ENCODE measurements at regions not wholly inside any gene's neighbourhood (a gene's known extent, or its start where the extent isn't known, plus 50 kb on each side); places are given as distances from the start of the nearest gene placed in this dataset.

DNA sequence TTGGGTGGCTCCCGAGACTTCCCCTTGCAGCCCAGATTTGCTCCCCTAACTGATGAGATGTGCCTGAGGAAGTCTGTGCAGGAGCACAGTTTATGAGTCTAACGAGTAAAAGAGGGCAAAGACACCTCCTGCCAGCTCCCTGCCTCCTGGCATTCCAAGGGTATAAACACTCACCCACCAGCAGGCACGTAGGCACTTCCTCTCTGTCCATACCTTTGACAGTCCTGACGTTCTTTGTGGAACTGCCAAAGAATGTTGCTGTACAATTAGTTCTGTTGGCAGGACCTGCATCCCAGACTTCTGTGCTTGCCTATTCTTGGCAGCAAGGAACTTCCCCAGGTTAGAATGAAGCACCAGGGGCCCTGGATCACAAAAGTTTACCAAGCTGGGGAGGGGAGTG is 889.3 kb downstream of the BCL11B start:
- no peak for DNase-seq (ENCODE audit: low read depth)

DNA sequence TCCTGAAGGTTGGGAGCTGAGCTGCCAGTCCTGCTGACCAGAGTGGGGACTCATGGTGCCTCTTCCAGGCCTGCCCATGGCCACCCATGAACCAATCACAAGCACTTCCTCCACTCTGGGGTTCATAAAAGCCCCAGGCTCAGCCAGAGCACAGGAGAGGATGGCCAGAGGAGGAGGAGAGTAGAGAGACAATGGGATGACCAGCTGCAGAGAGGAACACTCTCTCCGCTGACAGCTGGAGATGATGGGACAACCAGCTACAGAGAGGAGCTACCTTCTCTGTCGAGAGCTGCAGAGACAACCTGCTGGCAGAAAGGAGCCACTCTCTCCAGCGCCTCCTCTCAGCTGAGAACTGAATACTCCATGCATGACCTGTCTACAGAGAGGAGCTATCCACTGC is 886.1 kb downstream of the BCL11B start:
- no peak for DNase-seq (ENCODE audit: low read depth)

DNA sequence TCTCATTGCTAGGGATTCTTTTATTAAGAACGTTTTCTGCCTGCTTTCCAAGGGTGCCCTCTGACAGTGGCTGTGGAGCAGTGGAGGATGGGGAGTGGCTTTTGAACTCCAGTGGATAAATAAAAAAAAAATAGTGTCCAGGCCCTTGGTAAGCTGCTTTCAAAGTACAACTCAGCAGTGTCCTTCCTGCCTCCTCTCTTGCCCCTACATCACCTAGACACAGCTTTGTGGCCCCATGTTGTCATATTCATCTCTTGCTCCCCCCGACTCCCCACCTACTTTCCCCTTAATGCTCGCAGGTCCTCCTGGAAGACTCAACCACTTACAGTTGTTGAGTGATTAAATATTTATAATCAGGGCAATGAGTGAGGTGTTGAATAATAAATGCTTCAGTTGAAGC is 880.9 kb downstream of the BCL11B start:
- DNase-seq (ENCODE audit: low read depth): no peak

- DNase-seq (ENCODE audit: low read depth): no peak
Observed at GRCh38 chr14:98393527-98393926, 878.5 kb downstream of the BCL11B start.

GRCh38 chr14:98404811-98405210 is 867.2 kb downstream of the BCL11B start:
- DNase-seq (ENCODE audit: low read depth): no peak

GRCh38 chr14:98408024-98408555 is 863.9 kb downstream of the BCL11B start:
- DNase-seq (ENCODE audit: low read depth): no peak

DNA sequence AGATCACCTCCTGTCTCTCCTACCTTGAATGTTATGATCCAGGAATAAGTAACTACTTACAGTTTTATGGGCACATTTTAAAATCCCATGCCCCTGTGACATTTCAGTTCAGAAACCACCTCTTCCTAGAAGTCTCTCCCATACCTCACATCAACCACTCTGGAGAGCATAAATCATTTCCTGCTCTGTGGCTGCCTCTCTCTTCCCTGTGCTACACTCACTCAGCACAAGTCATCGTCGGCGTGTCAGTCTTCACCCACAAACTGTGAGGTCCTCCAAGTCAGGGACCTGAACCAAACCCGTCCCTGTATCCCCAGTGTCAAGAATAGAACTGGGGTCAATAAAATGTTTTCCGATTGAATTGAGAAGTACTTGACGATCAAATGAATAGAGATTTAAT is 863.3 kb downstream of the BCL11B start:
- no peak for DNase-seq (ENCODE audit: low read depth)

DNA sequence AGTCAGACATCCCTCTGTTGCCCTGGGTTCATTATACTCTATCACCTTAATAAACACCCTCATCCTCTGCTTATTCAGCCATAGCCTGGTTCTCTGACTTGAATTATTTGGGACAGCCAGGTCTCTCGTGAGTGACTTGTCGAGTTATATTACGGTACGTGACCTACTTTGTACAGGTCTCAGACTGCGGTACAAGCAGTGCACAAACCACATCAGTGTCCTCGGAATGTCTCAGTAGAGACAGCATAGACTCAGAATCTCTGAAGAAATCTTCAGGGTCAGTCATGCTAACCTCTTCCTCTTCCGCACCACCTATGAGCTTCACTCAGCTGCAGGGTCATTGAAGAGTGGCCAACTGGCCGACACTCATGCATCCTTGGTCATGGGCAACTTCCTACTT is 860.8 kb downstream of the BCL11B start:
- DNase-seq (ENCODE audit: low read depth): no peak

DNA sequence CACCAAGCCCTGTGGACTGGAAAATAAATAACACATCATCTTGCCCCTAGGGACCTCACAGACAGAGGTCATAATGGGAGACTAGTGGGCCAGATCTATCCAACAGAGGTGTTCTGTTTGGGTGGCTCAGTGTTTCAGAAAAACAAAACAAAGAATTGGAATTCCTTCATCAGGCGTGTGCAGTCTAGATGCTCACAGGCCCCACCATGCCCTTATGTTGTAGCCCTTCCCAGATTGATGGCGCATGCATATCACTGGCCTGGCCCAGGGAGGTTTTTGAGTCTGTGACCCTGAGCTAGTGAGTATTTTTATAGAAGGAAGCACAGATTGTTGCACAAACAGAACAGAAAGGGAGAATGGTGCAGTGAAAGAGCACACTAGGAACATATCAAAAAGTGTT is 859.6 kb downstream of the BCL11B start:
- DNase-seq (ENCODE audit: low read depth): no peak

DNA sequence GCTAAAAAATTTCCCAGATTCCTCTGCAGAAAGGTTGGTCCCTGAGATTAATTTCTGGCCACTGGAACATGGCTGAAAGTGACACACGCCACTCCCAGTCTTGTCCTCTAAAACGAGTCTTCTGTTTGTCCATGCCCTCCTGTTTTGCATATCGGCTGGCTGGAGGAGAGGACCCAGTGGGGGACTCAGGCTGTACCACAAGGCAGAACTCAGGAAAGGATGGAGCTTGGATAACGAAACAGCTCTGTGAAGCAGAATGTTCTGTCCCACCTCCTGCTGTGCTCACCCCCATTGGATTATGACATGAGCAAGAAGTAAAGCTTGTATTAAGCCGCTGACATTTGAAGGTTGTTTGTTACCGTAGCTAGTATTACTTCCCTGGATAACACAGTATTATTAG is 856.2 kb downstream of the BCL11B start:
- DNase-seq (ENCODE audit: low read depth): no peak

DNA sequence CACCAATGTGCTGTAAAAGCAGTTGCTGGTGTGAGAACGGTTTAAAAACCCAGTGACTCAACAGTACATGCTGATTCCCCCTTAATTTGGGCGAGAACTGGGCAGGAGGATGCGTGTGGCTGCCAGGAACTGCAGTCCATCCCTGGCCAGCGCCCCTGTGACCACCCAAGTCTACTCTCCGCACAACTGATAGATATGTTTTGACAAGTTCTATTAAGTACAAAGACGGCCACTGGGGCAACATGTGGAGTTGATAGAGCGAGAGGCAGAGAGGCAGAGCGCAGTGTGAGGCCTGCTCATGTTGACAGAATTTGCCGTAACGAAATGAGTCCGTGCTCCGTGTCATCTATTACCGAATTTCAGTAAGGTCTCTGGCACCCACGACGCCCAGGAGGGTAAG is 855.0 kb downstream of the BCL11B start:
- DNase-seq (ENCODE audit: low read depth): no peak

GRCh38 chr14:98428483-98428994 is 843.5 kb downstream of the BCL11B start:
- no peak for DNase-seq (ENCODE audit: low read depth)

DNA sequence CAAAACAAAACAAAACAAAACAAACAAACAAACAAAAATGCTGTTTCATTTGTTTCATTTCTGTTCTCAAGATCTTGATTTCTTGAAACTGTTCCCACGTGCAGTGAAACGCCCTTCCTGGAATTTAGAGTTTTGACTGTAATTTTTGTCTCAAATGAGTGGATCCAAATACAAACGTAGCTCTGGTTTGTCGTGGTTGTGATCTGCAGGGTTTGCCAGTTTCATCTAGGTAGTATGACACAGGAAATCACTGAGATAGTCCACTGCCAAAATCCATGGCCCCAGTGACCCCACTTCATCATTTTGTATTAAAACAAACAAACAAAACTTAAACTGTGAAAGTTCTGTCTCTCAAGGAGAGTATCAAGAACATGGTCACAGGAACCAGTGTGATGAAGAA is 838.6 kb downstream of the BCL11B start:
- DNase-seq (ENCODE audit: low read depth): no peak

DNA sequence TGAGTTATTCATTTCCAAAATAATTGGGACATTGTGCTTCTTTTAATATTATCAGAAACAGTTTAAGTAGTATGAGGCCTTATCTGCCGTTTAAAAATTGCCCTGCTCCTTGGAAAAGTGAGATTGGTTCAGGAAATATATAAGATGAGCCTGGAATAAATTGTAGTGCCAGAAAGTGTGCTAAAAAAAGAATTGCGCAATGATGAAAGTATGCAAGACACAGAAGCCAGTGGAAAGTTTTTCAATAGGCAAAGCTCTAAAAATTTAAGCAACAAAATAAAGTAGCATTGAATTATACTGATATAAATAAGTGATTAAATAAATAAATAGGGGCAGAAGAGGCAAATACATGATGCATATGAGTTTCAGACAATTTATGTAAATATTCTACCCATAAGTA is 834.9 kb downstream of the BCL11B start:
- DNase-seq (ENCODE audit: low read depth): no peak

DNA sequence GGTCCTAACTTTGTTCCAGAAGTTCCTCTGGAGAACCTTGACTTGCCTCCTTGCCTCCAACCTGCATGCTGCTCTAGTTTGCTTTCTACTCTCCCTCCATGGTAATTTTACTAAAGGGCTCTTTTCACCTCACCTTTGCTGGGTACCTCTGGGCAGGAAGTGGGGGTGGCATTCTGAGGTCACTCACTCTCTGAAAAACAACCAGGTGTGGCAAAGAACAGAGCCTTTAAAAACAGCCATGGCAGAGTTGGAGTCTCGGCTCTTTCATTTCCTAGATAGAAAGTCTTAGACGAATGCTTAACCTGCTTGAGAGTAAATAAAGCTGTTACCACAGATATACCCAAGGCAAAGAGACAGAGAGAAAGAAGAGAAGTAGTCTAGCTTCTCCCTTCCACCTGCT is 827.9 kb downstream of the BCL11B start:
- peak; percentile 2 for DNase-seq (ENCODE audit: low read depth)

- no peak for DNase-seq (ENCODE audit: low read depth)
Observed at GRCh38 chr14:98445718-98446117, 826.3 kb downstream of the BCL11B start.

DNA sequence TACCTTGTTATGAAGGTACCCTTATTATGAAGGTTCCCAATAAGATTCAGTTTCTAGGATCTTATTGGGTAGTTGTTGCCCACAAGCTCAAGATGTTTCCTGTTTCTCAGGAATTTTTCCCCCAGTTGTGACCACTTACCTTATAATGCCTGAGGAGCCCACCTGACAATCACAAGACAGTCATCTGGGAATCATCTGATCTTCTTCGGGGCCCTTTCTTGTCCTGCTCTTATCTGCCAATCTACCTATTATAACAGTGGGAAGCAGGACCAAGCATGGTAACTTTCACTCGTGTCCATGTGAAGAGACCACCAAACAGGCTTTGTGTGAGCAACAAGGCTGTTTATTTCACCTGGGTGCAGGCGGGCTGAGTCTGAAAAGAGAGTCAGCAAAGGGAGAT is 825.5 kb downstream of the BCL11B start:
- DNase-seq (ENCODE audit: low read depth): no peak

- no peak for DNase-seq (ENCODE audit: low read depth)
Observed at GRCh38 chr14:98456231-98456630, 815.8 kb downstream of the BCL11B start.

- no peak for DNase-seq (ENCODE audit: low read depth)
Observed at GRCh38 chr14:98458702-98459101, 813.3 kb downstream of the BCL11B start.

- DNase-seq (ENCODE audit: low read depth): no peak
Observed at GRCh38 chr14:98462908-98463307, 809.1 kb downstream of the BCL11B start.

- DNase-seq (ENCODE audit: low read depth): no peak
Observed at GRCh38 chr14:98466807-98467206, 805.2 kb downstream of the BCL11B start.

- no peak for DNase-seq (ENCODE audit: low read depth)
Observed at GRCh38 chr14:98470663-98471062, 801.3 kb downstream of the BCL11B start.

DNA sequence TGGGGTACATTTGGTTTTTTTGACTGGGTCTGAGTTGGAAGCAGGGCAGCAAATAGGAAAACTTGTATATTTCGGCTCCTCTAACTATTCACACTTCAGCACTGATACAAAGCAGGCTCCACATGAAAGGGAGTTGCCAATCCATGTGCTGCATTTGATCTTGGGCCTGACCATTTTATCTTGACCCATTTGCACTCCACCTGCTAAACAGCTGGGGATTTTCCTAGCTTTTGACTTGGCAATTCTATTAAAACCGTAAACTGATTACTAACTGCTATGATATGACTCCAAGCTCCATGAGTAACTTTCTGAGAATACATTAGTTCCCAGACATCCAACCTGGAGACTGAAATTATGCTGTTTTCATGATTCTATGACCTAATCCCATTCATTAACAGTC is 797.1 kb downstream of the BCL11B start:
- no peak for DNase-seq (ENCODE audit: low read depth)

- DNase-seq (ENCODE audit: low read depth): no peak
Observed at GRCh38 chr14:98477935-98478334, 794.1 kb downstream of the BCL11B start.

DNA sequence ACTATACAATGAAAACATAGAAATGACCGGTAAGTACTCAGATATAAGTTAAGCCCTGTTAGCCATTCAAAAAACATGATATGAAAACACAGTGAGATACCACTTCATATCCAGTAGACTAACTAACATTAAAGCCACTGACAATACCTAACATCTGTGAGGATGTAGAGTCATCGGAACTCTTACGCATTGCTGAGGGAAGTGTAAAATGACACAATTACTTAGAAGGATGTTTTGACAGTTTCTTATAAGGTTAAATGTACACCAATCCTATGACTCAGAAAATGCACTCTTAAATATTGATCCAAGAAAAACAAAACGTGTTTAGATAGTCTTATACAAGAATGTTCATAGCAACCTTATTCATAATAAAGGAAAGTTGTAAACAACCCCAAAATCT is 782.9 kb downstream of the BCL11B start:
- DNase-seq (ENCODE audit: low read depth): no peak

All from T-helper 22 cell (primary cell).